Psoas muscle (tissue), 7 donors: ENCODE measurements at regions not wholly inside any gene's neighbourhood (a gene's known extent, or its start where the extent isn't known, plus 50 kb on each side); places are given as distances from the start of the nearest gene placed in this dataset.

ENCODE experiments used
- ATAC-seq, 4 donors: fragments of 200-7000 bp; cut with Tn5 transposase; one replicate each; pipeline ENCODE4 v1.9.1; 2020; ENCODE audit warnings: moderate library complexity in 3 of 4, mild to moderate bottlenecking in 2 of 4
- DNase-seq, 2 donors: peaks; one replicate each; pipeline ENCODE4 v3.0.0-alpha.2; 2020
- H3K27ac ChIP-seq: fragments of 200-600 bp; one replicate; pipeline ENCODE4 v1.8.0; 2022
- H3K27me3 ChIP-seq, 3 donors: fragments of 200-600 bp in 1 of 3; one replicate each; pipeline versions ENCODE4 v1.6.1 to v1.8.0; 2013 to 2022; ENCODE audit warnings: low read length in 2 of 3, mild to moderate bottlenecking in 2 of 3, moderate library complexity in 1 of 3; ENCODE audit not compliant: insufficient read depth in 3 of 3
- H3K36me3 ChIP-seq, 2 donors: fragments of 200-600 bp in 1 of 2; one replicate each; pipeline versions ENCODE4 v1.6.1 to v1.8.0; 2013 to 2022; ENCODE audit warnings: low read depth in 1 of 2, mild to moderate bottlenecking in 1 of 2, moderate library complexity in 1 of 2; ENCODE audit not compliant: insufficient read depth in 1 of 2
- H3K4me1 ChIP-seq: fragments of 200-600 bp; one replicate; pipeline ENCODE4 v1.8.0; 2022
- H3K4me3 ChIP-seq: fragments of 200-600 bp; one replicate; pipeline ENCODE4 v1.8.0; 2022; ENCODE audit warnings: mild to moderate bottlenecking
- H3K9me3 ChIP-seq: fragments of 200-600 bp; one replicate; pipeline ENCODE4 v1.8.0; 2022
- WGBS, 3 donors: extraction: QIAGEN DNeasy Blood & Tissue Kit; methylation state at CpG; one replicate each; pipeline versions ENCODE4 v1.1.6 to v1.1.7; 2013; 5-methylcytosine and 5-hydroxymethylcytosine counted together
- intact Hi-C, 2 donors: fragments of 100-400 bp; cut with DNase I; formaldehyde crosslinking; loops; one replicate each; pipeline versions ENCODE4 v1.11.0 to v1.14.2; 2022
- TF ChIP-seq, protein P1 (sequence below): fragments of 200-600 bp; IDR thresholded peaks from one replicate; pipeline ENCODE4 v1.8.0; 2022; ENCODE audit warnings: antibody characterized with exemption
- donor health status: healthy with polysubstance abuse.
- donor health status: DM: no; HTN: no; CAD: no; lungs with moderate emphysema.
- donor health status: Bipolar disorder and iron deficiency.
- donor health status: healthy.
- donor health status: DM: yes; HTN: yes; CAD: no.
- donor health status: DM: no; HTN: no; CAD: no.
- donor health status: DM: yes; HTN: yes; CAD: no.

DNA sequence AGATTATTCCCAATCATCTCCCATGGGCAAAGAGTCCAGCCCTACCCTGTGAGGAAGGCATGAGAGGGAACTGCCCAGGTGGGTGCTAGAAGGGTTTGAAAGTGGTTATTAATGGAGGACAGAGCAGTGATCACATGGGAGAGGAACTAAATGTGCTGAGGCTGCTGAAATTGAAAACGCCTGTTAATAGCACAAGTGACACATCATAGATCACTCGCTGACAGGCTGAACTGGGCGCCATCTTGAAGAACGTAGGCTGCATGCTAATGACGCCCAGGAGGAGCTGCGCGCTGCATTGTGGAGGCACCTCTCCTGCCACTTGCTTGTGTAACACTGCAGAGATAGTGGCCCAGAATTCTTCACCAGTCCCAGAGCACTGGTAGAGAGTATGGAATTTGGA is 182.9 kb downstream of the KCNA5 start:
- WGBS, 3 donors = 85 to 94% (median 88%) methylated on average over 7 of the region's 7 CpGs
- Histone ChIP-seq H3K4me1 (no peaks in the 10 kb centered on the region), H3K9me3 (no peaks in the 10 kb centered on the region), H3K27me3 (no peaks in the 10 kb centered on the region), H3K27ac (no peak overlapping the region), H3K36me3 (no peaks in the 10 kb centered on the region), H3K4me3 (no peak overlapping the region)
- intact Hi-C loops = no loop called here
- no peak for DNase-seq
- ATAC-seq = no peak
- TF ChIP-seq, protein P1, sequence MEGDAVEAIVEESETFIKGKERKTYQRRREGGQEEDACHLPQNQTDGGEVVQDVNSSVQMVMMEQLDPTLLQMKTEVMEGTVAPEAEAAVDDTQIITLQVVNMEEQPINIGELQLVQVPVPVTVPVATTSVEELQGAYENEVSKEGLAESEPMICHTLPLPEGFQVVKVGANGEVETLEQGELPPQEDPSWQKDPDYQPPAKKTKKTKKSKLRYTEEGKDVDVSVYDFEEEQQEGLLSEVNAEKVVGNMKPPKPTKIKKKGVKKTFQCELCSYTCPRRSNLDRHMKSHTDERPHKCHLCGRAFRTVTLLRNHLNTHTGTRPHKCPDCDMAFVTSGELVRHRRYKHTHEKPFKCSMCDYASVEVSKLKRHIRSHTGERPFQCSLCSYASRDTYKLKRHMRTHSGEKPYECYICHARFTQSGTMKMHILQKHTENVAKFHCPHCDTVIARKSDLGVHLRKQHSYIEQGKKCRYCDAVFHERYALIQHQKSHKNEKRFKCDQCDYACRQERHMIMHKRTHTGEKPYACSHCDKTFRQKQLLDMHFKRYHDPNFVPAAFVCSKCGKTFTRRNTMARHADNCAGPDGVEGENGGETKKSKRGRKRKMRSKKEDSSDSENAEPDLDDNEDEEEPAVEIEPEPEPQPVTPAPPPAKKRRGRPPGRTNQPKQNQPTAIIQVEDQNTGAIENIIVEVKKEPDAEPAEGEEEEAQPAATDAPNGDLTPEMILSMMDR = no peak

DNA sequence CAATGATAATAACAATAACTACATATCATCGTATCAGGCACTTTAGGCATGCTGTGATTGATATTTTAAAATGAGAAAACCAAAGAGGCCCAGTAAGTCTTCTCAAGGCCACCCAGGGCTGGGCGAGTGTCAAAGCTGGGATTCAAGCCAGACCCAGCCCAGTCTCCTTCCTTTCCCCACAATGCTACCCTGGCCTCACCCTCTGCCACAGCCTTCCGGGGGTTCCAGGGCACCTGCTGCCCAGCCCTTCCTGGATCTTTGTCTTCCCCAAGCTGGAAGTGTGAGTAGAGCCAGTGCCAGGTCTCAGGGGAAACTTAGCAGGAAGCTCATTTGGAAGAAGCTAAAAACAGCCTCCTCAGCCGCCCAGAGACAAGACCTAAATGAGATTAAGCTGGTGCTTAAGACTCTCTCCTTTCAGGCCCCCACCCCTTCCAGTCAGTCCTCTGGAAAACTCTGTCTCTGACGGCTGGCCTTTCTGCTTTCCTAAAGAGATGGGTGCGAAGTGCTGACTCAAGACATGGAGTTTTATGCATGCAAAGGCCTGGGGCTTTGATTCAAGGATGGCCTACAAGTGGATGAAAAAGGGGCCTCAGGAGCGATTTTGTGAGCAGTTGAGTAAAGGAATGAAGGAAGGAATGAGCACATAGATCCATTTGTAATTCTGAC is 184.2 kb downstream of the KCNA5 start:
- intact Hi-C loops = no loop called here
- DNase-seq (no peak), ATAC-seq (no peak)
- Histone ChIP-seq H3K36me3 (no peaks in the 10 kb centered on the region), H3K4me1 (no peaks in the 10 kb centered on the region), H3K27me3 (no peaks in the 10 kb centered on the region), H3K9me3 (no peaks in the 10 kb centered on the region), H3K27ac (no peak overlapping the region), H3K4me3 (no peak overlapping the region)
- TF ChIP-seq, protein P1 = no peak
- 68 to 79% (median 70%) methylated on average over 7 of the region's 7 CpGs for WGBS, 3 donors

DNA sequence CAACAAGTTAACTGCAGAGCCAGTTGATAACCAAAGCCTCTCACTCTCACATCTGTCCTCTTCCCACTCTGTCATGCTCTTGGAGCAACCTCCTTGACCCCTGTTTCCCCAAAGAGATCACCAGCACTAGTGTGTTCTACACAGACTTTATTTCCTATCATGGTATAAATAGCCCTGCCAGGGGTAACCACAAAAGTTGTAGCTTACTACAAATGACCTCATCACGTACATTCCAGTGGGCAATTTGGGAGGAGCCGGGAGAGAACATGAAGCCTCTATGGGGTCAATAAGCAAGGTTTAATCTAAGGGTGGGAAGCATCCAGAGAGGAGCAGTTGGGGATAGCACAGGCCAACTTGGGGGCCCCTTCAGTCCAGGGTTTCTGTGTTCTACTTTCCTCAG is 186.5 kb downstream of the KCNA5 start:
- Histone ChIP-seq H3K36me3 (no peaks in the 10 kb centered on the region), H3K4me3 (no peak overlapping the region), H3K9me3 (no peaks in the 10 kb centered on the region), H3K4me1 (no peaks in the 10 kb centered on the region), H3K27ac (no peak overlapping the region), H3K27me3 (no peaks in the 10 kb centered on the region)
- 76 to 92% (median 86%) methylated on average over 2 of the region's 2 CpGs for WGBS, 3 donors
- DNase-seq (no peak), ATAC-seq (no peak)
- intact Hi-C loops = no loop called here
- TF ChIP-seq, protein P1 = no peak

DNA sequence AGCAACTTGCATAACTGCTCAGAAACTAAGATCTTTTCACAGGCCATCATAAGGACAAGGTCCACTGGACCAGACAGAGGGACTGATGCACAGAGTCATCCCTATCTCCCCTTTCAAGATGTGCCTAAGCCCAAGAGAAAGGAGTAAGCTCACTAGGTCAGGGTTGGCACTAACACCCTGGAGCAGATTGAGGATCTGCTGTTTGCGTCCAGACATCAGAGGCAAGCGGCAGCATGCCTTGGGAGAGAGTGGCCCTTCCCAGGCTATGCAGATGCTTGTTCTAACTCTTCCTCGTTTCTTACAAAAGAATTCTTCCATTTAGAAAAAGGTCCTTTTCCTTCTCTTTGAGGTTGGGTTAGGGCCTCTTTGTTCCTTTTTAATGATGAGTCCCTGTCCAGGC is 187.2 kb downstream of the KCNA5 start:
- Histone ChIP-seq H3K4me1 (no peaks in the 10 kb centered on the region), H3K4me3 (no peak overlapping the region), H3K36me3 (no peaks in the 10 kb centered on the region), H3K27me3 (no peaks in the 10 kb centered on the region), H3K9me3 (no peaks in the 10 kb centered on the region), H3K27ac (no peak overlapping the region)
- ATAC-seq (no peak), DNase-seq (no peak)
- WGBS, 3 donors = 91 to 98% (median 95%) methylated on average over 3 of the region's 3 CpGs
- intact Hi-C loops = no loop called here
- TF ChIP-seq, protein P1 = no peak

DNA sequence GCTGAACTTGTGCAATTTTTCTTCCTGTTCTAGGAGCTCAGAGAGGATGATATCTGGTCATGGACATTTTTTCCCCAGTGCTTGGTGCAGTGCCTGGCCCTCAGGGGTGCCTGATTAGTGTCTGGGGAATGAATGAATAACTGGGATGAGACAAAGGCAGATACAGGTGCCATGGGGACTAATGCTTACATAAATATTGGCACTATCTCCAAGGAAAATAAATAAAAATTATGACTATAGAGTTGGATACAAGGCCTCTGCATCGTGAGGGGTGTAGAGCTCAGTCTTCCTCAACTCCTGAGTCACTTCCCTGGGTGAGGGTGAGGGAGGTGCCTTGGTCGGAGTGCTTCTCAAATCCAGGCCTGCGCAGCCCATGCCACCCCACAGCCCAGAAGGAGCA is 188.6 kb downstream of the KCNA5 start:
- no peak for ATAC-seq
- no peaks in the 10 kb centered on the region for H3K36me3 ChIP-seq
- TF ChIP-seq, protein P1 = no peak
- H3K27me3 ChIP-seq = no peaks in the 10 kb centered on the region
- H3K4me3 ChIP-seq = no peak overlapping the region
- WGBS, 3 donors = 85 to 92% (median 92%) methylated on average over 3 of the region's 3 CpGs
- no peaks in the 10 kb centered on the region for H3K4me1 ChIP-seq
- intact Hi-C loops = no loop called here
- no peaks in the 10 kb centered on the region for H3K9me3 ChIP-seq
- H3K27ac ChIP-seq = no peak overlapping the region
- DNase-seq = no peak
